ENCODE measurements at regions not wholly inside any gene's neighbourhood (a gene's known extent, or its start where the extent isn't known, plus 50 kb on each side); places are given as distances from the start of the nearest gene placed in this dataset.

DNA sequence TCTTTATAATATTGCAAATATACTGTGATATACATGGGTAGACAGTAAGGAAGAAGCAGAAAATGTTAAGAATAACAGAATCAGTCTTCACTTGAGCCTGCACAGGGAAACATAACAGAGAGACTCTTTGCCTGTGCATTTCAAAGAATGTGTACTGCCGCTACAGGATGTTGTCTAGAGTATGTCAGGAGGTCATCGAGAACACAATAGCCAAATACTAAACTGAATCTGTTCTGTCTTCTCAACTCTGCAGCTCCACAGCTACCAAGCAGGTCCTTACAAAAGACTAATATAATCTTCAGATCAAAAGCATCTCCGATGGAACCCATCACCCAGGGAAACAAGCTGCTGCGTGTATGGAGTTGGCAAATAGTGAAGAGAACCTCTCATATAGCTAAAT lies 471.5 kb downstream of the PCDH10 start:
- no peaks in the 10 kb centered on the region; a peak in 1 of 4 replicates for H3K4me1 ChIP-seq (ENCODE audit: control insufficient read depth in 1 of 2, insufficient read depth in 2 of 2, low read depth in 1 of 2, low read length in 1 of 2)
- H3K79me2 ChIP-seq (ENCODE audit: insufficient read depth), result no peaks in the 10 kb centered on the region
- H3K9me2 ChIP-seq, result no peaks in the 10 kb centered on the region
- H2AFZ ChIP-seq (ENCODE audit: low read depth), result 0 out of 2 replicates have a peak overlapping the region, but pooled peaks have one; percentile 16
- H3K4me3 ChIP-seq (ENCODE audit: low read depth in 2 of 2, low read length in 1 of 2), result no peak overlapping the region
- H3K4me2 ChIP-seq, result no peak overlapping the region
- H3K9me3 ChIP-seq, result no peaks in the 10 kb centered on the region
- no peak overlapping the region for H3K9ac ChIP-seq
- CTCF ChIA-PET, result no interaction called here
- no peaks in the 10 kb centered on the region for H3K36me3 ChIP-seq (replicated peaks in 1 of 2; ENCODE audit: control insufficient read depth in 1 of 2, insufficient read depth in 2 of 2, low read length in 1 of 2)
- no peaks in the 10 kb centered on the region for H4K20me1 ChIP-seq (ENCODE audit: insufficient read depth)
- no peaks in the 10 kb centered on the region for H3F3A ChIP-seq (replicated peaks; ENCODE audit: insufficient read depth)
- H3K27me3 ChIP-seq (ENCODE audit: insufficient read depth), result no peaks in the 10 kb centered on the region
- H3K27ac ChIP-seq (ENCODE audit: low read depth in 2 of 2, low read length in 1 of 2), result peak overlapping the region in 1 of 2 experiments; percentile 39; a peak in 1 of 4 replicates
- no peak for DNase-seq
- 27% methylated on average over 4 of the region's 4 CpGs for WGBS (ENCODE audit: low lambda C conversion rate)
- POLR2A ChIA-PET, result no interaction called here
- TF ChIP-seq ELF1 (IDR thresholded peaks at IDR 0.05), result no peak
- TF ChIP-seq FOXJ3 (CRISPR knock-in tag; IDR thresholded peaks at IDR 0.05), result no peak
- no peak for TF ChIP-seq MXI1 (IDR thresholded peaks at IDR 0.05; ENCODE audit: low read depth, low read length)

DNA sequence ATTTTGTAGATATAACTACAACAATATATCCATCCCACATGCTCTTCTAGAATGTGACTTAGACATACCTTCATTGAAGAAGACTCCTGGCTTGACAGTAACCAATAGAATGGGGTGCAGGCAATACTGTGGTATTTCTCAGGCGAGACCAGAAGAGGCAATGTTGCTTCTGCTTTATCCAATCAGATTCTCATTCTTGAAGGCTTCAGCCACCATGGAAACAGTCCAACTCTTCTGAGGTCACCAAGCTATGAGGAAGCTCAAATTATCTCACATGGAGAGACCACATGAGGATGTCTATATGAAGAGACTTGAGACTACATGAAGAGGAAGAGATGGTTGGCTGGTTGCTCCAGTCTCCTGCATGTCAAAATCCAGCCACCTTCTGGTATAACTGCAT lies 469.9 kb downstream of the PCDH10 start:
- POLR2A ChIA-PET, result no interaction called here
- Histone ChIP-seq H3K9ac (no peak overlapping the region), H3K4me2 (no peak overlapping the region), H3K79me2 (ENCODE audit: insufficient read depth) (no peaks in the 10 kb centered on the region), H2AFZ (ENCODE audit: low read depth) (no peak overlapping the region), H3K4me3 (ENCODE audit: low read depth in 2 of 2, low read length in 1 of 2) (no peak overlapping the region), H3K9me2 (no peaks in the 10 kb centered on the region), H4K20me1 (ENCODE audit: insufficient read depth) (no peaks in the 10 kb centered on the region), H3K27me3 (ENCODE audit: insufficient read depth) (no peaks in the 10 kb centered on the region), H3K36me3 (replicated peaks in 1 of 2; ENCODE audit: control insufficient read depth in 1 of 2, insufficient read depth in 2 of 2, low read length in 1 of 2) (no peaks in the 10 kb centered on the region), H3K9me3 (no peaks in the 10 kb centered on the region), H3K4me1 (ENCODE audit: control insufficient read depth in 1 of 2, insufficient read depth in 2 of 2, low read depth in 1 of 2, low read length in 1 of 2) (no peaks in the 10 kb centered on the region; a peak in 1 of 4 replicates), H3K27ac (ENCODE audit: low read depth in 2 of 2, low read length in 1 of 2) (no peak overlapping the region; a peak in 1 of 4 replicates), H3F3A (replicated peaks; ENCODE audit: insufficient read depth) (no peaks in the 10 kb centered on the region)
- TF ChIP-seq FOSL2 (IDR thresholded peaks at IDR 0.05; ENCODE audit: borderline replicate concordance, low read depth), result no peak
- TF ChIP-seq, protein P1, sequence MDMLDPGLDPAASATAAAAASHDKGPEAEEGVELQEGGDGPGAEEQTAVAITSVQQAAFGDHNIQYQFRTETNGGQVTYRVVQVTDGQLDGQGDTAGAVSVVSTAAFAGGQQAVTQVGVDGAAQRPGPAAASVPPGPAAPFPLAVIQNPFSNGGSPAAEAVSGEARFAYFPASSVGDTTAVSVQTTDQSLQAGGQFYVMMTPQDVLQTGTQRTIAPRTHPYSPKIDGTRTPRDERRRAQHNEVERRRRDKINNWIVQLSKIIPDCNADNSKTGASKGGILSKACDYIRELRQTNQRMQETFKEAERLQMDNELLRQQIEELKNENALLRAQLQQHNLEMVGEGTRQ (IDR thresholded peaks at IDR 0.05; ENCODE audit: borderline replicate concordance, low read depth, low read length), result no peak
- TF ChIP-seq, protein P2, sequence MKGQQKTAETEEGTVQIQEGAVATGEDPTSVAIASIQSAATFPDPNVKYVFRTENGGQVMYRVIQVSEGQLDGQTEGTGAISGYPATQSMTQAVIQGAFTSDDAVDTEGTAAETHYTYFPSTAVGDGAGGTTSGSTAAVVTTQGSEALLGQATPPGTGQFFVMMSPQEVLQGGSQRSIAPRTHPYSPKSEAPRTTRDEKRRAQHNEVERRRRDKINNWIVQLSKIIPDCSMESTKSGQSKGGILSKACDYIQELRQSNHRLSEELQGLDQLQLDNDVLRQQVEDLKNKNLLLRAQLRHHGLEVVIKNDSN (IDR thresholded peaks at IDR 0.05; ENCODE audit: borderline replicate concordance, low read depth), result no peak
- DNase-seq, result no peak
- 0% methylated on average over 1 of the region's 1 CpG for WGBS (ENCODE audit: low lambda C conversion rate)
- CTCF ChIA-PET, result no interaction called here

DNA sequence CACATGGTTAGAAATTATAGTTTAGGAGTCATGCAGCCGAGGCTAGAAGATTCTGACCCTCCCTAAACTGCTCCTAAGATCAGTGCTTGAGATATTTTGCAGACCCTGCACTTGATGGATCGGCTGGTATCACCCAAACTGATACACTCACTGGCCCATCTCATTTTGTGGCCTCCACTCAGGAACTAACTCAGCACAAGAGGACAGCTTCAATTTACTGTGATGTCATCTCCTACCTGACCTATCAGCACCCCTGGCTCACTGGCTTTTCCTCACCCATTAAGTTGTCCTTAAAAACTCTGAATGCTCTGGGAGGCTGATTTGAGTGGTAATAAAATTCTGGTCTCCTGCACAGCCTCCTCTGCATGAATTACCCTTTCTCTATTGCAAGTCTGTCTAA lies 450.9 kb downstream of the PCDH10 start:
- no peak overlapping the region for H3K4me2 ChIP-seq
- 8% methylated on average over 2 of the region's 2 CpGs for WGBS (ENCODE audit: low lambda C conversion rate)

More for the DNA sequence above, 450.9 kb downstream of the PCDH10 start:
- POLR2A ChIA-PET, result no interaction called here
- Histone ChIP-seq H3K9me3 (no peaks in the 10 kb centered on the region), H3K9me2 (no peaks in the 10 kb centered on the region), H3K36me3 (replicated peaks in 1 of 2; ENCODE audit: control insufficient read depth in 1 of 2, insufficient read depth in 2 of 2, low read length in 1 of 2) (no peaks in the 10 kb centered on the region), H4K20me1 (ENCODE audit: insufficient read depth) (no peaks in the 10 kb centered on the region), H3K27ac (ENCODE audit: low read depth in 2 of 2, low read length in 1 of 2) (no peak overlapping the region), H3K79me2 (ENCODE audit: insufficient read depth) (no peaks in the 10 kb centered on the region), H2AFZ (ENCODE audit: low read depth) (0 out of 2 replicates have a peak overlapping the region, but pooled peaks have one; percentile 6), H3F3A (replicated peaks; ENCODE audit: insufficient read depth) (no peaks in the 10 kb centered on the region), H3K9ac (no peak overlapping the region), H3K4me3 (ENCODE audit: low read depth in 2 of 2, low read length in 1 of 2) (no peak overlapping the region), H3K4me1 (ENCODE audit: control insufficient read depth in 1 of 2, insufficient read depth in 2 of 2, low read depth in 1 of 2, low read length in 1 of 2) (no peaks in the 10 kb centered on the region; a peak in 1 of 4 replicates), H3K27me3 (ENCODE audit: insufficient read depth) (no peaks in the 10 kb centered on the region)
- CTCF ChIA-PET, result no interaction called here
- TF ChIP-seq, protein P2 (IDR thresholded peaks at IDR 0.05; ENCODE audit: borderline replicate concordance, low read depth), result no peak
- TF ChIP-seq NRF1 (IDR thresholded peaks at IDR 0.05; ENCODE audit: low read depth, low read length) (no peak), JUND (IDR thresholded peaks at IDR 0.05) (no peak), RAD21 (IDR thresholded peaks at IDR 0.05; ENCODE audit: low read length) (no peak), EZH2phosphoT487 (IDR thresholded peaks at IDR 0.05; ENCODE audit: borderline replicate concordance, low read depth) (no peak), TEAD4 (IDR thresholded peaks at IDR 0.05; ENCODE audit: borderline replicate concordance, insufficient read depth) (no peak), MEF2A (IDR thresholded peaks at IDR 0.05; ENCODE audit: borderline replicate concordance, low read depth) (no peak), NFIC (IDR thresholded peaks at IDR 0.05; ENCODE audit: borderline replicate concordance) (no peak)
- TF ChIP-seq, protein P3, sequence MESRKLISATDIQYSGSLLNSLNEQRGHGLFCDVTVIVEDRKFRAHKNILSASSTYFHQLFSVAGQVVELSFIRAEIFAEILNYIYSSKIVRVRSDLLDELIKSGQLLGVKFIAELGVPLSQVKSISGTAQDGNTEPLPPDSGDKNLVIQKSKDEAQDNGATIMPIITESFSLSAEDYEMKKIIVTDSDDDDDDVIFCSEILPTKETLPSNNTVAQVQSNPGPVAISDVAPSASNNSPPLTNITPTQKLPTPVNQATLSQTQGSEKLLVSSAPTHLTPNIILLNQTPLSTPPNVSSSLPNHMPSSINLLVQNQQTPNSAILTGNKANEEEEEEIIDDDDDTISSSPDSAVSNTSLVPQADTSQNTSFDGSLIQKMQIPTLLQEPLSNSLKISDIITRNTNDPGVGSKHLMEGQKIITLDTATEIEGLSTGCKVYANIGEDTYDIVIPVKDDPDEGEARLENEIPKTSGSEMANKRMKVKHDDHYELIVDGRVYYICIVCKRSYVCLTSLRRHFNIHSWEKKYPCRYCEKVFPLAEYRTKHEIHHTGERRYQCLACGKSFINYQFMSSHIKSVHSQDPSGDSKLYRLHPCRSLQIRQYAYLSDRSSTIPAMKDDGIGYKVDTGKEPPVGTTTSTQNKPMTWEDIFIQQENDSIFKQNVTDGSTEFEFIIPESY (IDR thresholded peaks at IDR 0.05; ENCODE audit: borderline replicate concordance, low read depth), result no peak
- no peak for DNase-seq
